ENCODE measurements at regions not wholly inside any gene's neighbourhood (a gene's known extent, or its start where the extent isn't known, plus 50 kb on each side); places are given as distances from the start of the nearest gene placed in this dataset.

GRCh38 chr10:64109926-64110495 lies 588.8 kb downstream of the REEP3 start:
- Histone ChIP-seq H3K27me3 (ENCODE audit: insufficient read depth) (no peaks in the 10 kb centered on the region), H3K79me2 (replicated peaks; ENCODE audit: insufficient read depth) (no peaks in the 10 kb centered on the region), H3K4me2 (no peak overlapping the region), H3K4me3 (no peak overlapping the region), H3K36me3 (ENCODE audit: insufficient read depth) (no peaks in the 10 kb centered on the region), H2AFZ (no peak overlapping the region; the same call in 1 of the 2 replicates), H3K9me2 (ENCODE audit: insufficient read depth) (no peaks in the 10 kb centered on the region), H4K20me1 (replicated peaks; ENCODE audit: insufficient read depth) (no peaks in the 10 kb centered on the region), H3F3A (replicated peaks; ENCODE audit: low read depth) (no peaks in the 10 kb centered on the region), H3K27ac (ENCODE audit: low read depth) (no peak overlapping the region), H3K4me1 (ENCODE audit: insufficient read depth) (peaks cover 16% of the 10 kb centered on the region; the same call in 1 of the 2 replicates)
- ATAC-seq, result no peak
- TF ChIP-seq CREB1 (CRISPR knock-in tag; IDR thresholded peaks at IDR 0.05; ENCODE audit: low read depth), result no peak
- no peak for TF ChIP-seq JUNB (IDR thresholded peaks at IDR 0.05; ENCODE audit: unreplicated experiment)
- no peak for TF ChIP-seq EZH2 (IDR thresholded peaks at IDR 0.05; ENCODE audit: low read depth, unreplicated experiment)
- TF ChIP-seq EZH2phosphoT487 (IDR thresholded peaks at IDR 0.05; ENCODE audit: unreplicated experiment), result no peak
- TF ChIP-seq STAT1 (IDR thresholded peaks at IDR 0.05; ENCODE audit: unreplicated experiment), result no peak
- TF ChIP-seq ZNF114 (CRISPR knock-in tag; IDR thresholded peaks at IDR 0.05), result no peak
- TF ChIP-seq ZNF331 (CRISPR knock-in tag; IDR thresholded peaks at IDR 0.05; ENCODE audit: low read depth), result no peak
- no peak for TF ChIP-seq ETS1 (IDR thresholded peaks at IDR 0.05)
- no peak for TF ChIP-seq POLR2AphosphoS5 (IDR thresholded peaks at IDR 0.05; ENCODE audit: low read depth)
- TF ChIP-seq REST (IDR thresholded peaks at IDR 0.05; ENCODE audit: unreplicated experiment), result no peak
- TF ChIP-seq NANOG (IDR thresholded peaks at IDR 0.05; ENCODE audit: borderline replicate concordance), result no peak
- TF ChIP-seq ZNF462 (CRISPR knock-in tag; IDR thresholded peaks at IDR 0.05), result no peak
- TF ChIP-seq CTCF (conservative IDR thresholded peaks at IDR 0.05; ENCODE audit: low read depth in 2 of 2), result no peak
- Mint-ChIP-seq H3K4me1 (peaks cover 15% of the 10 kb centered on the region), H3K4me3 (no peak overlapping the region), H3K36me3 (ENCODE audit: low read depth) (no peaks in the 10 kb centered on the region), H3K27ac (no peak overlapping the region), H3K9me3 (no peaks in the 10 kb centered on the region), H3K27me3 (ENCODE audit: insufficient read depth, low read depth, poor library complexity) (peaks cover 2% of the 10 kb centered on the region)
- no peak for DNase-seq (ENCODE audit: low spot score)
